Heart left ventricle (tissue), 13 donors: ENCODE measurements at regions not wholly inside any gene's neighbourhood (a gene's known extent, or its start where the extent isn't known, plus 50 kb on each side); places are given as distances from the start of the nearest gene placed in this dataset.

Experiments used
- POLR2A ChIP-seq, 2 donors: fragments of 450-650 bp; IDR thresholded peaks; one replicate each; pipeline ENCODE4 v1.6.1; 2017; ENCODE audit warnings: antibody characterized with exemption in 2 of 2, mild to moderate bottlenecking in 2 of 2, moderate library complexity in 2 of 2
- TF ChIP-seq, protein P1 (sequence below), 12 donors: fragments of 200-600 bp; sonication (generic) in 4 of 12; IDR thresholded peaks; one replicate each; pipeline versions ENCODE4 v1.5.0 to v1.8.0; 2018 to 2022; ENCODE audit warnings: antibody characterized with exemption in 12 of 12, mild to moderate bottlenecking in 5 of 12
- donor health status: ischemic (EF 13 %, LVEDD 7.1; RV severe dilation, severe dysfunction).
- donor health status: DM: no; HTN: yes; CAD: no.
- donor health status: DM: no; HTN: no; CAD: no.
- donor health status: ischemic (EF 25% LVEDD 6.9; RV normal size, moderate dysfunction).
- donor health status: ischemic (EF 25% LVEDD 5.7; RV mildly dilated, moderate dysfunction).
- donor health status: ischemic (EF 35%, LVEDD 5.7; RV mildly dilated, moderate dysfunction).
- donor health status: nonischemic (EF 11% LVEDD 7.7; RV severe dilation, severe dysfunction).
- donor health status: DM: yes; HTN: yes; CAD: no.
- donor health status: PGD.
- donor health status: ischemic (EF 29% LVEDD 5.4; RV normal size, mild dysfunction).
- donor health status: nonischemic (EF 23%, LVEDD 6.1; RV moderate dilation, normal function).

DNA sequence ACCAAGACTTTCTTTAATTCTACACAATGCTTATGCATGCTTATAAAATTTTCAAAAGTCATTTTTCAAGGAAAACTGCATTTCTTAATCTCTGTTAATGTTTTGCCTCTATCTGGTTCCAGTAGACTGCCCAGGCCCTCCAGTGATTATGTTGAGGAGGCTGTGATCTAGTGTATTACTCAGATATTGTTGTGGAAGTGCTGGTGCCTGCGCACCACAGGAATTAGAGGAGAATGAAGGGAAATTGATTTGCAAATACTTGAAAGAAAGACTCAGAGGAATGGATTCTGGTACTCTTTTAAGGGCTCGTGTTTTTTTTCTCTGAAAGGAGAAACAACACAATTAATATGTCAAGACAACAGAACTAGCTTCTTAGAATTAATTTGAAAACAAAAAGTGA, 1015.1 kb downstream of the RPA4 start:
- TF ChIP-seq POLR2A (IDR thresholded peaks at IDR 0.05), result no peak
- TF ChIP-seq, protein P1, sequence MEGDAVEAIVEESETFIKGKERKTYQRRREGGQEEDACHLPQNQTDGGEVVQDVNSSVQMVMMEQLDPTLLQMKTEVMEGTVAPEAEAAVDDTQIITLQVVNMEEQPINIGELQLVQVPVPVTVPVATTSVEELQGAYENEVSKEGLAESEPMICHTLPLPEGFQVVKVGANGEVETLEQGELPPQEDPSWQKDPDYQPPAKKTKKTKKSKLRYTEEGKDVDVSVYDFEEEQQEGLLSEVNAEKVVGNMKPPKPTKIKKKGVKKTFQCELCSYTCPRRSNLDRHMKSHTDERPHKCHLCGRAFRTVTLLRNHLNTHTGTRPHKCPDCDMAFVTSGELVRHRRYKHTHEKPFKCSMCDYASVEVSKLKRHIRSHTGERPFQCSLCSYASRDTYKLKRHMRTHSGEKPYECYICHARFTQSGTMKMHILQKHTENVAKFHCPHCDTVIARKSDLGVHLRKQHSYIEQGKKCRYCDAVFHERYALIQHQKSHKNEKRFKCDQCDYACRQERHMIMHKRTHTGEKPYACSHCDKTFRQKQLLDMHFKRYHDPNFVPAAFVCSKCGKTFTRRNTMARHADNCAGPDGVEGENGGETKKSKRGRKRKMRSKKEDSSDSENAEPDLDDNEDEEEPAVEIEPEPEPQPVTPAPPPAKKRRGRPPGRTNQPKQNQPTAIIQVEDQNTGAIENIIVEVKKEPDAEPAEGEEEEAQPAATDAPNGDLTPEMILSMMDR (IDR thresholded peaks at IDR 0.05), result no peak
